GM23248 (cell line): ENCODE measurements at regions not wholly inside any gene's neighbourhood (a gene's known extent, or its start where the extent isn't known, plus 50 kb on each side); places are given as distances from the start of the nearest gene placed in this dataset.

Experiments used
- DNase-seq: peaks from one replicate; pipeline ENCODE4 v3.0.0-alpha.2; 2015
- H2AFZ ChIP-seq: fragments of 200-600 bp; sonication (generic); 2 replicates; pipeline ENCODE4 v1.6.1; 2016; ENCODE audit warnings: antibody characterized with exemption
- H3F3A ChIP-seq: fragments of 200-600 bp; sonication (generic); 2 replicates; pipeline ENCODE4 v1.6.1; 2016; ENCODE audit warnings: mild to moderate bottlenecking, antibody characterized with exemption, mixed run types; ENCODE audit not compliant: insufficient read depth
- H3K27ac ChIP-seq: fragments of 200-600 bp; sonication (generic); 2 replicates; pipeline ENCODE4 v1.5.1; 2016; ENCODE audit warnings: mild to moderate bottlenecking
- H3K27me3 ChIP-seq: fragments of 200-600 bp; sonication (generic); replicated peaks from 2 replicates; pipeline ENCODE4 v1.6.1; 2016; ENCODE audit warnings: mild to moderate bottlenecking; ENCODE audit not compliant: insufficient read depth
- H3K36me3 ChIP-seq: fragments of 200-600 bp; sonication (generic); 2 replicates; pipeline ENCODE4 v1.6.1; 2016; ENCODE audit warnings: low read depth, mild to moderate bottlenecking
- H3K4me1 ChIP-seq: fragments of 200-600 bp; sonication (generic); 2 replicates; pipeline ENCODE4 v1.6.1; 2016; ENCODE audit warnings: mild to moderate bottlenecking; ENCODE audit not compliant: insufficient read depth
- H3K4me2 ChIP-seq: fragments of 200-600 bp; sonication (generic); one replicate; pipeline ENCODE4 v1.6.1; 2016; ENCODE audit warnings: mild to moderate bottlenecking; ENCODE audit not compliant: unreplicated experiment
- H3K4me3 ChIP-seq: fragments of 200-600 bp; sonication (generic); 2 replicates; pipeline ENCODE4 v1.5.1; 2016; ENCODE audit warnings: mild to moderate bottlenecking
- H3K79me2 ChIP-seq: fragments of 200-600 bp; sonication (generic); 2 replicates; pipeline ENCODE4 v1.6.1; 2016; ENCODE audit warnings: mild to moderate bottlenecking; ENCODE audit not compliant: insufficient read depth
- H3K9ac ChIP-seq: fragments of 200-600 bp; sonication (generic); 2 replicates; pipeline ENCODE4 v1.6.1; 2016; ENCODE audit warnings: mild to moderate bottlenecking
- H3K9me2 ChIP-seq: fragments of 200-600 bp; sonication (generic); 2 replicates; pipeline ENCODE4 v1.6.1; 2016; ENCODE audit warnings: mixed run types, mild to moderate bottlenecking, moderate library complexity; ENCODE audit not compliant: insufficient read depth
- H3K9me3 ChIP-seq: fragments of 200-600 bp; sonication (generic); one replicate; pipeline ENCODE4 v1.6.1; 2017; ENCODE audit warnings: low read depth
- H4K20me1 ChIP-seq: fragments of 200-600 bp; sonication (generic); 2 replicates; pipeline ENCODE4 v1.6.0; 2016; ENCODE audit not compliant: insufficient read depth
- EZH2 ChIP-seq: fragments of 200-600 bp; sonication (generic); IDR thresholded peaks from 2 replicates; pipeline ENCODE4 v1.6.1; 2018; ENCODE audit warnings: antibody characterized with exemption, mild to moderate bottlenecking; ENCODE audit not compliant: insufficient read depth, poor library complexity, severe bottlenecking
- EZH2phosphoT487 ChIP-seq: fragments of 200-600 bp; sonication (generic); IDR thresholded peaks from 2 replicates; pipeline ENCODE4 v1.6.1; 2018; ENCODE audit warnings: antibody characterized with exemption, moderate library complexity, mild to moderate bottlenecking, low read depth; ENCODE audit not compliant: insufficient read depth
- WGBS, 2 experiments: methylation state at CpG; one replicate each; pipeline ENCODE4 v1.1.6; 2015 to 2017; ENCODE audit warnings: low lambda C conversion rate in 2 of 2, low coverage in 1 of 2; ENCODE audit errors: missing lambda C conversion rate in 2 of 2; 5-methylcytosine and 5-hydroxymethylcytosine counted together
- in situ Hi-C: fragments of 300-500 bp; cut with MboI; formaldehyde crosslinking; loops from 2 replicates; pipeline ENCODE4 v1.15.0; 2020

- peak overlapping the region; percentile 47 for H3K4me2 ChIP-seq
- peak overlapping the region; percentile 6; the same call in 1 of the 2 replicates for H3K4me3 ChIP-seq
- peaks cover 7% of the 10 kb centered on the region for H3F3A ChIP-seq
- no peaks in the 10 kb centered on the region for H4K20me1 ChIP-seq
- H3K4me1 ChIP-seq = peaks cover 16% of the 10 kb centered on the region
- WGBS, 2 experiments = 0 to 1% methylated on average over 9 of the region's 9 CpGs
- H2AFZ ChIP-seq = no peak overlapping the region
- H3K9me2 ChIP-seq = no peaks in the 10 kb centered on the region
- peaks cover 69% of the 10 kb centered on the region for H3K27me3 ChIP-seq
- peak overlapping the region; percentile 22; the same call in 1 of the 2 replicates for H3K9ac ChIP-seq
- TF ChIP-seq EZH2 = no peak
- peak; percentile 95 for TF ChIP-seq EZH2phosphoT487
- no peaks in the 10 kb centered on the region for H3K9me3 ChIP-seq
- no peaks in the 10 kb centered on the region for H3K79me2 ChIP-seq
- DNase-seq = peak; percentile 93
- H3K27ac ChIP-seq = peak overlapping the region; percentile 66
- in situ Hi-C loops = no loop called here
- H3K36me3 ChIP-seq = no peaks in the 10 kb centered on the region
These were observed 66.3 kb upstream of the FRMD4A start for GRCh38 chr10:14397066-14397465.

DNA sequence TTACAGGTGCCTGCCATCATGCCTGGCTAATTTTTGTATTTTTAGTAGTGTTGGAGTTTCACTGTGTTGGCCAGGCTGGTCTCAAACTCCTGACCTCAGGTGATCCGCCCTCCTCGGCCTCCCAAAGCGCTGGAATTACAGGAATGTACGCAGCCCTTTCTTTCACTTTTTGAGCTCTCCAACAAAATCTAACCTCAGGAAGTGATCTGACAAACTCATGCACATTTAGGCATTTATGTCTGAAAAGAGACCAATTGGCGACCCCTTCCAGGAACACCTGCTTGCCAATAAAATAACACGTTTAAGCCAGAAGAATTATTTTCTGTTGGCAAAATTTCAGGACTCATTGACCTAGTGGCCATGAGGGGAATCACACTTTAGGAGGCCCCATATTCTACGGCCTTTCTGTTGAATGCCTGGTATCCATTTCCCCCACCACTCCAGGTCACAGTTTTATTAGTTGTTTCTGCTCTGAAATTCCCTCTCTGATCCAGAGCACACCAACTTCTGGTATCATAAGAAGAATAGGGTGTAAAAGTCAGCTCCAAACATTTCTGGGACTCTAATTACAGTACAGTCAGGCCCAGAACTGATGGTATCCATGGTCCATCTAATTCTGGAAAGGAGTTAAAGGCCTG is 65.8 kb upstream of the FRMD4A start:
- WGBS, 2 experiments = 24 to 25% methylated on average over 7 of the region's 7 CpGs
- Histone ChIP-seq H2AFZ (no peak overlapping the region), H3K79me2 (no peaks in the 10 kb centered on the region), H3K4me3 (peak overlapping the region; percentile 6; the same call in 1 of the 2 replicates), H3K27me3 (peaks cover 67% of the 10 kb centered on the region), H3K9ac (peak overlapping the region; percentile 22; the same call in 1 of the 2 replicates), H4K20me1 (no peaks in the 10 kb centered on the region), H3K36me3 (no peaks in the 10 kb centered on the region), H3K27ac (peak overlapping the region; percentile 66), H3F3A (peaks cover 7% of the 10 kb centered on the region), H3K4me1 (peaks cover 16% of the 10 kb centered on the region), H3K9me3 (no peaks in the 10 kb centered on the region), H3K4me2 (peak overlapping the region; percentile 47), H3K9me2 (no peaks in the 10 kb centered on the region)
- in situ Hi-C loops = no loop called here
- DNase-seq = peak; percentile 64
- TF ChIP-seq EZH2phosphoT487 (no peak), EZH2 (no peak)

DNA sequence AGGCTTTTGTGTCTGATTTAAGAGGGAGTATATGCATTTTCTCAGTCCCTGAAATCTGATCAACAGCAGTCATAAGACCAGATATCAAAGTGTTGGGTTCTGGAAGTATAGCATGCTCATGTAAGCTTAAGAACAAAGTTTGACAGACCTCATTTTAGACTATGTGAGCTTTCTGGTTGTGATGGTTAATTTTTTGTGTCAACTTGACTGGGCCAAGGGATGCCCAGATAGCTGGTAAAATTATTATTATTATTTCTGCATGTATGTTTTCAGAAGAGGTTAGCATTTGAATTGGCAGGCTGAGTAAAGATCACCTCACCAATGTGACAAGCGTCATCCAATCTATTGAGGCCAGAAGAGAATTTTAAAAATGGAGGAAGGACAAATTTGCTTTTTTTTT is 63.5 kb upstream of the FRMD4A start:
- Histone ChIP-seq H3K27ac (no peak overlapping the region), H3K4me3 (no peak overlapping the region), H3K9me3 (no peaks in the 10 kb centered on the region), H3K4me1 (peaks cover 16% of the 10 kb centered on the region), H3K9ac (no peak overlapping the region), H3K36me3 (no peaks in the 10 kb centered on the region), H3K79me2 (no peaks in the 10 kb centered on the region), H3K4me2 (no peak overlapping the region), H3K9me2 (no peaks in the 10 kb centered on the region), H3K27me3 (peaks cover 67% of the 10 kb centered on the region), H4K20me1 (no peaks in the 10 kb centered on the region), H2AFZ (no peak overlapping the region), H3F3A (peaks cover 7% of the 10 kb centered on the region)
- TF ChIP-seq EZH2 = no peak
- no peak for TF ChIP-seq EZH2phosphoT487
- WGBS, 2 experiments = 61 to 72% methylated on average over 1 of the region's 1 CpG
- DNase-seq = no peak
- in situ Hi-C loops = no loop called here

- Histone ChIP-seq H4K20me1 (no peaks in the 10 kb centered on the region), H3K36me3 (no peaks in the 10 kb centered on the region), H3K9me3 (no peaks in the 10 kb centered on the region), H2AFZ (no peak overlapping the region), H3K27me3 (peaks cover 74% of the 10 kb centered on the region), H3K9ac (no peak overlapping the region), H3F3A (peaks cover 7% of the 10 kb centered on the region), H3K4me1 (peaks cover 6% of the 10 kb centered on the region), H3K27ac (no peak overlapping the region), H3K9me2 (no peaks in the 10 kb centered on the region), H3K4me3 (no peak overlapping the region), H3K79me2 (no peaks in the 10 kb centered on the region), H3K4me2 (no peak overlapping the region)
- WGBS, 2 experiments = 70% methylated on average over 6 of the region's 6 CpGs
- in situ Hi-C loops = no loop called here
- TF ChIP-seq EZH2phosphoT487 (no peak), EZH2 (no peak)
- DNase-seq = no peak
These were observed 60.6 kb upstream of the FRMD4A start for GRCh38 chr10:14391342-14391741.
